DOHH2 (cell line): ENCODE measurements at regions not wholly inside any gene's neighbourhood (a gene's known extent, or its start where the extent isn't known, plus 50 kb on each side); places are given as distances from the start of the nearest gene placed in this dataset.

Experiments used
- H3F3A ChIP-seq: fragments of 200-600 bp; sonication (generic), shearing (Covaris generic); 2 replicates; pipeline ENCODE4 v1.6.0; 2016; ENCODE audit warnings: antibody characterized with exemption, mild to moderate bottlenecking; ENCODE audit not compliant: control insufficient read depth, insufficient read depth
- H3K27ac ChIP-seq: fragments of 200-600 bp; sonication (generic); 2 replicates; pipeline ENCODE4 v1.5.1; 2014; ENCODE audit warnings: low read depth, mild to moderate bottlenecking, low read length, moderate library complexity
- H3K27me3 ChIP-seq: fragments of 200-600 bp; sonication (generic); 2 replicates; pipeline ENCODE4 v1.6.1; 2014; ENCODE audit warnings: mild to moderate bottlenecking, low read length, mixed read lengths; ENCODE audit not compliant: control insufficient read depth
- H3K36me3 ChIP-seq: fragments of 200-600 bp; sonication (generic); 2 replicates; pipeline ENCODE4 v1.6.1; 2014; ENCODE audit warnings: mild to moderate bottlenecking, low read length, moderate library complexity, mixed read lengths; ENCODE audit not compliant: control insufficient read depth
- H3K4me1 ChIP-seq: fragments of 200-600 bp; sonication (generic); 2 replicates; pipeline ENCODE4 v1.6.1; 2014; ENCODE audit warnings: mild to moderate bottlenecking, low read length, mixed read lengths; ENCODE audit not compliant: control insufficient read depth
- H3K4me2 ChIP-seq: fragments of 200-600 bp; sonication (generic); 2 replicates; pipeline ENCODE4 v1.6.0; 2014; ENCODE audit warnings: mild to moderate bottlenecking, low read length, moderate library complexity
- H3K4me3 ChIP-seq: fragments of 200-600 bp; sonication (generic); 2 replicates; pipeline ENCODE4 v1.5.1; 2014; ENCODE audit warnings: mild to moderate bottlenecking, low read length, mixed read lengths
- H3K79me2 ChIP-seq: fragments of 200-600 bp; sonication (generic); 2 replicates; pipeline ENCODE4 v1.6.1; 2014; ENCODE audit warnings: mild to moderate bottlenecking, low read length, mixed read lengths; ENCODE audit not compliant: control insufficient read depth
- H3K9me2 ChIP-seq: fragments of 200-600 bp; sonication (generic); replicated peaks from 2 replicates; pipeline ENCODE4 v1.6.1; 2014; ENCODE audit warnings: mild to moderate bottlenecking, low read length, mixed read lengths; ENCODE audit not compliant: control insufficient read depth
- H3K9me3 ChIP-seq: fragments of 200-600 bp; sonication (generic); 2 replicates; pipeline ENCODE4 v1.6.1; 2014; ENCODE audit warnings: antibody characterized with exemption, low read length, mixed read lengths; ENCODE audit not compliant: control insufficient read depth, insufficient read depth
- H4K20me1 ChIP-seq: fragments of 200-600 bp; sonication (generic); 2 replicates; pipeline ENCODE4 v1.6.0; 2014; ENCODE audit warnings: low read depth, mild to moderate bottlenecking, antibody characterized with exemption, low read length, moderate library complexity; ENCODE audit not compliant: control insufficient read depth, insufficient read depth
- EZH2phosphoT487 ChIP-seq: fragments of 200-600 bp; sonication (generic); IDR thresholded peaks from 2 replicates; pipeline ENCODE4 v1.6.1; 2017; ENCODE audit warnings: borderline replicate concordance, mild to moderate bottlenecking, antibody characterized with exemption, low read length, moderate library complexity, mixed read lengths
- TF ChIP-seq, protein P1 (sequence below): fragments of 200-600 bp; sonication (generic); IDR thresholded peaks from one replicate; pipeline ENCODE4 v1.5.1; 2014; ENCODE audit warnings: antibody characterized with exemption, mild to moderate bottlenecking, low read depth, low read length; ENCODE audit not compliant: poor library complexity, severe bottlenecking

DNA sequence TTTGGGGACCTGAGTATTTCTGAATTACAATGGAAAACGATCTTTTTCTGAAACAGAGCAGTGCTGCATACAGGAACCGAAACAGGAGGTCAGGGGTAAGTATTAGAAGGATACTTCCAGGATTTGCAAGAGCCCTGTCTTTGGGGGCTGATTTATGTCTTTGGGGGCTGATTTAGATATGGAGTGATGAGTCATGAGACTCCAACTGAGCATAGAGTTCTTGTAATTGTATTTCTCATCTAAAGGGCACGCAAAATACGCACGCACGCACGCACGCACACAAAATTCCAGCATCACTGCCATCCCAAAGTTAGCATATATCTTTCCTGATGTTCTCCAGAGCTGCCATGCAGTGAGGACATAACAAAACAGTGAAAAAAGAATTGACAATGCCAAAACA, 414.8 kb upstream of the CCNH start:
- Histone ChIP-seq H3K27me3 (no peaks in the 10 kb centered on the region), H3K4me2 (no peak overlapping the region), H3K9me2 (no peaks in the 10 kb centered on the region), H3K79me2 (no peaks in the 10 kb centered on the region), H3K4me3 (no peak overlapping the region), H3F3A (no peaks in the 10 kb centered on the region), H3K36me3 (no peaks in the 10 kb centered on the region), H3K9me3 (peaks cover 7% of the 10 kb centered on the region; the same call in 1 of the 2 replicates), H3K27ac (no peak overlapping the region), H4K20me1 (no peaks in the 10 kb centered on the region), H3K4me1 (peaks cover 14% of the 10 kb centered on the region)
- TF ChIP-seq, protein P1, sequence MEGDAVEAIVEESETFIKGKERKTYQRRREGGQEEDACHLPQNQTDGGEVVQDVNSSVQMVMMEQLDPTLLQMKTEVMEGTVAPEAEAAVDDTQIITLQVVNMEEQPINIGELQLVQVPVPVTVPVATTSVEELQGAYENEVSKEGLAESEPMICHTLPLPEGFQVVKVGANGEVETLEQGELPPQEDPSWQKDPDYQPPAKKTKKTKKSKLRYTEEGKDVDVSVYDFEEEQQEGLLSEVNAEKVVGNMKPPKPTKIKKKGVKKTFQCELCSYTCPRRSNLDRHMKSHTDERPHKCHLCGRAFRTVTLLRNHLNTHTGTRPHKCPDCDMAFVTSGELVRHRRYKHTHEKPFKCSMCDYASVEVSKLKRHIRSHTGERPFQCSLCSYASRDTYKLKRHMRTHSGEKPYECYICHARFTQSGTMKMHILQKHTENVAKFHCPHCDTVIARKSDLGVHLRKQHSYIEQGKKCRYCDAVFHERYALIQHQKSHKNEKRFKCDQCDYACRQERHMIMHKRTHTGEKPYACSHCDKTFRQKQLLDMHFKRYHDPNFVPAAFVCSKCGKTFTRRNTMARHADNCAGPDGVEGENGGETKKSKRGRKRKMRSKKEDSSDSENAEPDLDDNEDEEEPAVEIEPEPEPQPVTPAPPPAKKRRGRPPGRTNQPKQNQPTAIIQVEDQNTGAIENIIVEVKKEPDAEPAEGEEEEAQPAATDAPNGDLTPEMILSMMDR, result no peak
- TF ChIP-seq EZH2phosphoT487, result no peak

DNA sequence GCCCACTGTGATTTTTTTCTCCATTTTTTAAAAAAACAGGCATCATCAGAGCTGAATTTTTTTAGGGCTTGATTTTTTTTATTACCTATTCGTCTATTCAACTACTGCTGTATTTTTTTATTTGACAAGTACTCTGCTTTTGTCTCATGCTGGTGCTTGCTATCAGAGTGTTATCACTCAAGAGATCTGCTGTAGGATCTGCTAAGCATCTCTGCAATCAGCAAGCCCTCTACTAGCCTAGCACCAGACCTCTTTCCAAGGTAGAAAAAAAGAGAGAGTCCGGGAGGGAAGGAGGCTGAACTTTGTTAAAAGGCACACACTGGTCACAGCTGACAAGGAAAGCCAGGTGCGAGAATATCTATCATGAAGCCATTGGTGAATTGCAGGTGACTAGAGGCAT, 413.8 kb upstream of the CCNH start:
- Histone ChIP-seq H3K9me3 (peaks cover 5% of the 10 kb centered on the region; the same call in 1 of the 2 replicates), H3F3A (no peaks in the 10 kb centered on the region), H4K20me1 (no peaks in the 10 kb centered on the region), H3K36me3 (no peaks in the 10 kb centered on the region), H3K9me2 (no peaks in the 10 kb centered on the region), H3K79me2 (no peaks in the 10 kb centered on the region), H3K27me3 (no peaks in the 10 kb centered on the region), H3K4me3 (no peak overlapping the region), H3K4me1 (peaks cover 14% of the 10 kb centered on the region), H3K4me2 (no peak overlapping the region), H3K27ac (no peak overlapping the region)
- TF ChIP-seq, protein P1, result no peak
- no peak for TF ChIP-seq EZH2phosphoT487

DNA sequence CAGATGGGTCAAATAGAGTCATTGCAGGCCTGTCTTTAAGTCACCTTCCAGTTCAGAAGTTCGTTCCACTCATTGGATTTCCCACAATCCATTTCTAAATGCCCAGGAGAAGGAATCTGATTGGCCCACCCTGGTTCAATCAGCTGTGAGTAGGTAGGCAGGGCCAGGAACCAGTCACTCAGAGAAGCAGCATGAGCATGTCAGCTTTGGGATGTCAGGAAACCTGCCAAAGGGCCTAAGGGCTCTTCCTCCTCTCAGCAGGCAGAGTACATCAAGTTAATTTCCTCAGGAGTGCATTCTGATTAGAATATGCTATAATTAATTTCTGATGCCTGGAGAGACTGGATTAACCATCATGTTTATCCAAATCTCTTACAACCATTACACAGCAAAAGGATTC, 412.9 kb upstream of the CCNH start:
- H3K36me3 ChIP-seq, result no peaks in the 10 kb centered on the region
- H3K79me2 ChIP-seq, result no peaks in the 10 kb centered on the region
- H3K9me2 ChIP-seq, result no peaks in the 10 kb centered on the region
- no peaks in the 10 kb centered on the region for H3F3A ChIP-seq
- no peak overlapping the region for H3K4me2 ChIP-seq
- no peaks in the 10 kb centered on the region for H3K27me3 ChIP-seq
- no peaks in the 10 kb centered on the region for H3K9me3 ChIP-seq
- no peaks in the 10 kb centered on the region for H4K20me1 ChIP-seq
- H3K4me3 ChIP-seq, result no peak overlapping the region
- H3K4me1 ChIP-seq, result peaks cover 14% of the 10 kb centered on the region
- H3K27ac ChIP-seq, result no peak overlapping the region
- no peak for TF ChIP-seq EZH2phosphoT487
- TF ChIP-seq, protein P1, result no peak

DNA sequence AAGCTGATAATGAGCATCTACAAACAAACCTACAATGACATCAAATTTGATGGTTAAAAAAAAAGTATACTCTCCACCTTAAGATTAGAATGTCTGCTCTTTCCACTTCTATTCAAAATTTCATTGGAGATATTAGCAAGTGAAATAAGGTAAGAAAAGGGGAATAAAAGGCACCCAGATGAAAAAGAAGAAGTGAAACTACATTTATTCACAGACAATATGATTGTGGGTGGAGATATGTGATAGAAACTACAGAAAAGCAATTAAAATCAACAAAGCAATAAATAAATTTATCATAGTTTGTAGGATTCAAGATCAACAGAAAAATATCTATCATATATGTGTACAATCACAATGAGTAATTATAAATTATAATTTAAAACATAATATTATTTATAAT, 395.1 kb upstream of the CCNH start:
- Histone ChIP-seq H3K4me1 (peaks cover 2% of the 10 kb centered on the region; the same call in 1 of the 2 replicates), H3K4me3 (no peak overlapping the region), H3K4me2 (no peak overlapping the region), H3K9me2 (no peaks in the 10 kb centered on the region), H3K36me3 (no peaks in the 10 kb centered on the region), H4K20me1 (no peaks in the 10 kb centered on the region), H3K9me3 (no peaks in the 10 kb centered on the region), H3K27me3 (no peaks in the 10 kb centered on the region), H3K27ac (no peak overlapping the region), H3F3A (no peaks in the 10 kb centered on the region), H3K79me2 (no peaks in the 10 kb centered on the region)
- TF ChIP-seq, protein P1, result no peak
- no peak for TF ChIP-seq EZH2phosphoT487
